NCI-H1436 treated with DMSO at 0.1 percent for 48 hours (cell line): ENCODE measurements at regions not wholly inside any gene's neighbourhood (a gene's known extent, or its start where the extent isn't known, plus 50 kb on each side); places are given as distances from the start of the nearest gene placed in this dataset.
"Not testable (repeated sequence)": the region's sequence is repeated elsewhere in the genome, so short reads cannot be mapped to it uniquely, and the experiment has no call there.

Source experiments
- DNase-seq: peaks from one replicate; lab custom pipeline; 2025; lab: John Stamatoyannopoulos, UW

DNA sequence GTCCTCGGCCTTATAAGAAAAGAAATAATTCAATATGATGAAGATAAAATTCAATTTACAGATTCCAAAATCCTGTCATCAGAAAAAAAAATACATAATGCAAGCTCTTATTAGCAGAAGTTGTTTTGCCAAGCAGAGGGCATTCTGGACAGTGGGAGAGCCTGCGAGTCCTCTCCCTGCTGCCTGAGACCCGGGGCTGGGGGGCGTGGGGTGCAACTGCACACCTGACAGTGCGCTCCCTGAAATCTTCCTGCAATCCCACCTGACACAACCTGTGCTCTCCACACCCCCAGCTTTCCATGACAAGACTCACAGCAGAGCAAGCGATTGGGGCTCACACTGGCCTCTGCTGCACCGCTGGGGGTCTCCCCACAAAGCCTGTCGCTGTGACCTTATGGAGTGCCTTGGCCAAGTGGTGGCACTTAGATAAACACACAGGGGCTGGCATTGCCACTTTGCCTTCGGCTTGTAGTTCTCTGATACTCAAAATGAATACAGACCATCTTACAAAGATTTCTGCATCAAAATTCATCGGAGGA is 130.3 kb upstream of the PDE10A start:
- no peak for DNase-seq

DNA sequence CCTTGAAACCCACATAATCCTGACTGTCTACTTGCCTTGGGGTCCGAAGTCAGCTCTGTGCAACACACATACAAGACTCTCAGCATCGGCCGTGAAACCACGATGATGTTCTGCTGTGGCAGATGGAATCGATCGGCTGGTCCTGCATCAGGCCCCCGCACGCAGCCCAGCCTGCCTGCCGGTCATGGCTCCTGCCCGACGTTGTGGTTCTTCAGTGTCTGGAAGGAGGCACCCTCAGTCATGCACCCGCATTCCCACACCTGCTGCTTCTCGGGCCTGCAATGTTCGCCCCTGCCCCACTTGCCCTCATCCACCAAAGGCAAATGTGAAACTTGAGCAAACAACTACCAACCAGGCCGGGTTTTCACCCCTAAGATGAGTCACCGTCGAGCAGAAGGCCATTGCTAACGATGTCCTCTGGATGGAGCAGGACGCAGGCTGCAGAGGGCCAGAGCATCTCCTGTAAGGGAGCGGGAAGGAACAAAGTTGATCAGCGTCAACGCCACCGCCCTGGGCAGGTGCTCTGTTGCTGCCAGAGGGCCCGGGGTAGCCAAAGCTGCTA is 128.9 kb upstream of the PDE10A start:
- no peak for DNase-seq

DNA sequence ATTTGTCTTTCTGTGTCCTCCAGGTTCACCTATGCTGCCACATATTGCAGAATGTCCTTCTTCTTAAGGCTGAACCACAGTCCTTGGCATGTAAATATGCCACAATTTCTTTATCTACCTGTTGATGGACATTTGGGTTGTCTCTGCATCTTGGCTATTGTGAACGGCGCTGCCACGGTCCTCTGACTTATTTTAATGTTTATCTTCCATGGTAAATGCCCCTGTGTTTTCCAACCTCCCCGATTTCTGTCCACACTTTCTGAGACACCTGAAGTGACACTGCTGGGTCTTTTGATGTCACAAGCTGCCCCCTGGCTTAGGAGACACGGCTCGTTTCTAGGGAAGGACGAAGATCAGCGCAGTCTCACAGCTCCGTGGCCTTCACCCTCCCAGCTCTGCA is 128.3 kb upstream of the PDE10A start:
- DNase-seq = no peak

DNA sequence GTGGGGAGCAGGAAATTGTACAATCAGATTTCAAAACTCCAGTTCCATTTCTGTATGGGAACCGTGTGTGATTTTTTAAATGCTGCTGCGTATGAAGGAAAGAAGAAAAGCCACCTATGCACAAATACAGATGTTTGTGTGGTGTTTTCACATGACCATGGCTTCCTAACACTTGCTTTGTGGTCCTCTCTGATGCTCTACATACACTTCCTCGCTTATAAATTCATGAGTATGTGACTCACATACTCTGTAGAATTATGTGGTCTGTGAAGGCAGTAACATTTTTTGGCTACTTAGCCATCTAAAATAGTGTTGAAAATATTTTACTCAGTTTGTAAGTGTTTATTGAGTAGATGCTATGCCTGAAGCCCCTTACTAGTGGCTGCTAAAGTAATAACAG is 119.8 kb upstream of the PDE10A start:
- no peak for DNase-seq

DNA sequence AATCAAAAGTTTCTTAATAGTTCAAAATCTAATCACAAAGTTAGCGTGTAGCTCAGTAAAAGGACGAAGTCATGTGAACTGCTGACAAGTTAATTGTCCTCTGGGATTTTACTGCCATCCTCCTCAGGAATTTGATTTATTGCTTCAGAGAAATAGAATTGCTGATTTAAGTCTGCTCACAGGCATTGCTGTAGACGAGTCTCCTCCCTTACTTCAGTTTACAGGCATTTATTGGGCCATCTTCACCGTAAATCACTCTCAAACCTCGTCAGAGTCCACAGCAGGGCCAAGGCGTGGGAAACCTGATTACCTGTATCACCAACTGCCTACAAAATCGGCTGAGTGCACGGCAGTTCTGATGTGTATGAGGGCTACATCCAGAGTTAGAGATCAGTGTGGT is 119.1 kb upstream of the PDE10A start:
- no peak for DNase-seq

DNA sequence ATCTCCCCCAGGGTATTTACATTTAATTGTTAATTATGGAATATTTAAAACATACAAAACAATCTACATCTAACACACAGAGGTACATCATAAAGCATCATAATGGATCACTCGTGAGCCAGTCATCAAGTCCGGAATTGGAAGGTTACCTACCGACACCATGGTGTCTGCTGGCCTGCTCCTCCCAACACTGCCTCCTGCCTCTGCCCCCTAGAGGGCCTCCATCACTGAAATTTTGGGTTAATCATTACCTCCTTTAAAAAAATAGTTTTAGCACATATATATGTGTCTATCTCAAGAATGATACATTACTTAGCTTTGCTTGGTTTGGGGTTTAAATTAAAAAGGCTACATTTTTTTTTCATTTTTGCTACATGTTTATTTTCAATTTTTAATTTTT is 114.6 kb upstream of the PDE10A start:
- DNase-seq = no peak

DNA sequence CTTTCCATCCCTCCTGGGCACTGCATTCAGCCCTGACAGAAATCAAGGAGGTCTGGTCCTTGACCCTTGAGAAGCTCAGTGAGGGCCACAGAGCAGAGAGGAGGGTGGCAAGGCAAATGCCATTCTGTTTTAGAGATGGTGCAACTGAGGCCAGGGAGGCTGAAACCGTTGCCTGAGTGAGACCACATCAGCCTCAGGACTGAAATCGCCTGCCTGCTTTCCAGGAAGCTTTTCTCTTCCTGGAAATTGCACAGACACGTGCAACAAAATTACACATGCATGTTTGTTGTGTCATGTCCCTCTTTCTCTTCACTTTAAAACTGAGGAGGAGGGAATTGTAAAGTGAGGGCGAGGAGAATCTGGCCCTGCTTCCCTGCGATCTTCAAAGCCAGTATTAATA is 113.7 kb upstream of the PDE10A start:
- no peak for DNase-seq

DNA sequence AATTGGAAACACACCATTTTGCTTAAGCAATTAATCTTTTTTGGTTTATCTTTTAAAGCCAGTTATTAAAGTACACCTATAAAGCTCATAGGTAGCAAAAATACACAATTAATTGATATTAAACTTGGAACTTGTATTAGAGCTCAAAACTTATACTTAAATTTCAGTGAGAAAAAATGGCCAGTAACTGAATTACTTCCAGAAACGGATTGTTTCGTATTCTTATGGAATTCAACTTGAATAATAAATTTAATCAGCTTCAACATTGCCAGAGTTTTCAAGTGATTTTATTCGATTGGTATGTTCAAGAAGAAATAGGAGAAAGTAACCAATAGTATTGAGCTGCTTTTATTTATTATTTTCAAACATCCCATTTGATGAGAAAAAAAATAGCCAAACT is 112.7 kb upstream of the PDE10A start:
- DNase-seq = no peak

DNA sequence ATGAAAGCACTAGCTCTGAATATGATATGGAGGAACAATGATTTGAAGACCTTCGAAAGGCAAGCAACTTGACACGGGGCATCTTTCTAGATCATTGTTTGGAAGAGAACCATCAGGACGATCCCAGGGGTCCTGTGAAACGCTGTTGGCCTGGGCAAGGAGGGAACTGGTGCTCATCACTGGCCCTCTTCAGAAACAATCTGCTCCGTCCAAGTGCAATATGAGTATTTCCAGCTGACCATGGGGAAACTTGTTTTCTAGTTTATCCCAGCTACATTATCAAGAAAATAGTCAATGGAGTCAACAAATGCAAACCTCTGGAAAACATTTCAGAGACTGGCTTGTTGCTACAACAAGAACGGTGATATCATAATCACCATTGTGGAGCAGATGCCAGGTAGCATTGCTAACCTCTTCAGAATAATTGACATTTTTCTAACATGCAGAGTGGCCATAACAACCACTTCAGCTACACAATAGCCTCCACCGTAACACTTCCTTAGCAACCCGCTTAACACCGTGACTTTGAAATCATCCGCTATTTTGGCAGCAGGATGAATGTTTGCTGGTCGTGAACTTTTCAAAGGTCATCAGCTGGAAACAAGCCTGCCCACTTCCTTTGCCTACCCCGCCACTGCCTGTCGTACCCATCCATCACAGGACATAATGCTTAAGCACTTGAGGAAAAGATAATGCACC is 112.0 kb upstream of the PDE10A start:
- no peak for DNase-seq

DNA sequence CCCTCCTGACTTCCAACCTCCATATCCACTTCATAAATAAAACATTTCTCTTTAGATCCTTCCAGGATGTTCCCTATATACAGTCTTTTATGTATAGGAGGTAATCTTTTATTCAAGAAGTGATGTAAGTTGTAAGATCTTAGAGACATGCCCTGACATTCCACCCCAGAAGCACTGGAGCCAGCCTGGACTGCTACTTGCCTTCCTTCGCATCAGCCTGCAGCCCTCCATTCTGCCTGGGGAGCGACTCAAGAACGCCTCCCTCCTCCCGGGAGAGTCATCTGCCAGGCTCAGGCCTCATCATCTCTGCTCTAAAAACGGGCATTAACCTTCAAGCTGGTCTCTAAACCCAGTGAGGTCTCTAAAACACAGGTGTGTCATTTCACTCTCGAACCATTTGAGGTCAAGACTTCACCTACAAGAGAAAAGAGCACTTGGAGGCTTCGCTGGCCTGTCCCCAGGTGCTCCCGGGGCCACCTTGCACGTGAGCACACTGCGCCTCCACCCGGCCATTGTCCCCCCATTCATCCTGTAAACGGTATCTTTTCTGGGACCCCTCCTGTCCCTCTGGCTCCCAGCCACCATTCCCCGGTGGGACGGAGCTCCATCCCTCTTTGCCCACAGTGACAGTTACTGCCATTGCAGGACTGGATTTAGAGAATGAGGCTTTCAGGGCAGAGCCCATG is 107.5 kb upstream of the PDE10A start:
- no peak for DNase-seq

DNA sequence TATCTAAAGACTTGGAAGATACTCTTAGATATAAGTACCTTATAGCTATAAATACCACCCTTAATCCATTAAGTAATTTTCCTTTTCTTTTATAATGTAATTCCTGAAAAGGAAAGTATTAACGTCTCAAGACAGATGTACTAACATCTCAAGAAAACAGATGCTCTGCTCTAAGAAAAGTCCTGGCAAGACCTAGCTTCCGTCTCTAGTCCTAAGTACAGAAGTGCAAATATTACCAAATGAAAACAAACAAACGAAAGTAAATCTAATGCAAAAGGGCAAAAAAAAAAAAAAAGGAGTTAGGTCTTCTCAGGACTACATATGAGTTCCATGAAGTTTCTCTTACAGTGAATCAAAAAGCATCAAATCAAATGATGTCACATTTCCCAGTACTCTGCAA is 106.8 kb upstream of the PDE10A start:
- DNase-seq = no peak

DNA sequence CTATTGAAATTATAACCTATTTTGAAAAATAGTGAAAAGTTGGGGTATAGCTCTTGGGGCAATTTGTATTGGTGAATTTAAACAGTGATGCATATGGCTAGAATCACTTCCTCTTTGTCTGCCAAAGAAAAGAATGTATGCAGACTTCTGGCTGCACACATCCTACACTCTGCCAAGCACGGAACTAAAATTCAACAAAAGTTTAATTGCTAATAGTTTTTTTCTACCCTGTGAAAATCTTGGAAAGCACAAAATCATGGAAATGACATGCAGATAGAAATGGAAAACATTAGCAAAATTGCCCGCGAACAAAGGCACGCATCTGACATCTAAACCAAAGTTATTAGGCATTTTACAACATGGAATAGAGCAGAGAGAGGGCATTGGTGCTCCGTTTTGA is 106.4 kb upstream of the PDE10A start:
- no peak for DNase-seq

DNA sequence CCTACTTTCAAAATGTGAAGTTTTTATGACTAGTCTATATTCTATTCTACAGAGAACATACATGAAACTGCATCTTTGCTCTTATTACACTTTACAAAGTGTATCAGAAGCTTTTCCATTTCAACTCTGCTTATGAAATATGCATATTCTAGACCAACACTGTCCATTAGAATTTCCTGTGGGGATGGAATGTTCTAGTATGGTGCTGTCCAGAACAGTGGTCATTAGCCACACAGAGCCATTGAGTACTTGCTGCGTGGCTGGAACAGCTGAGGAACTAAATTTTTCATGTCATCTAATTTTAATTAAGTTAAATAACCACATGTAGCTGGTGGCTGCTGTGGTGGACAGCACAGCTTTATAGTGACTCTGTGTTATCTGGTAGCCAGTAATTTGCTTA is 105.9 kb upstream of the PDE10A start:
- DNase-seq = no peak

DNA sequence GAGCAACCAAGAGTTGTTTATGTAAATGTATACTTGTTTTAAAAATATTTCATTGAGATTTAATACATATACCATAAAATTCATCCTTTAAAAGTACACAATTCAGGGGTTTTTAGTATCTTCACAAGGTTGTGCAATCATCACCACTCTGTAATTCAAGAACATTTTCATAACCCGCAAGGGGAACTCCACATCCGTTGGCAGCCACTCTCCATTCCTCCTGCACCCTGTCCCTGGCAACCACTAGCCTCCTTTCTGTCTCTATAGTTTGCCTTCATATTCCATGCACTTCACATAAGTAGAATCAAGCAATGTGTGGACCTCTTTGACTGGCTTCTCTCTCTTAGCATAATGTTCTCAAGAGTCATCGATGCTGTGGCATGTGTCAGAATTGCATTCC is 104.2 kb upstream of the PDE10A start:
- no peak for DNase-seq

DNA sequence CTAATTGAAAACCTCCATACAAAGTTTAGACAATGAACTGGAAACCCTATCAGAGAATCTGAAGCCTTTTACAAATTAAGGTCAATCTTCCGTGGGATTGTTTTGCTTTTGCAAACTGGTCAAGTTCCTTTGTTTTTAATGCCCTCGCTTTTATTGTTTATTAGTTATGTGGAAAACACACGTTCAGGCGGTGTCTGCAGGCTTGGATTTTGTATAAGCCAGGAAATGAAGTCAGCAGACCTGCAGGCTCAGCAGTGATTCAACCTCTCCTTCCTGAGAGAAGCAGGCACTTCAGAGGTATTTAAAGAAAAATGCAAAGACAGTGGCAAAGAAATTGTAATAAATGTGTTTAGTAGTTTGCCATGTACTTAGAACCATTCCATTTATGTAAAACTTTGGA is 103.4 kb upstream of the PDE10A start:
- DNase-seq = no peak

DNA sequence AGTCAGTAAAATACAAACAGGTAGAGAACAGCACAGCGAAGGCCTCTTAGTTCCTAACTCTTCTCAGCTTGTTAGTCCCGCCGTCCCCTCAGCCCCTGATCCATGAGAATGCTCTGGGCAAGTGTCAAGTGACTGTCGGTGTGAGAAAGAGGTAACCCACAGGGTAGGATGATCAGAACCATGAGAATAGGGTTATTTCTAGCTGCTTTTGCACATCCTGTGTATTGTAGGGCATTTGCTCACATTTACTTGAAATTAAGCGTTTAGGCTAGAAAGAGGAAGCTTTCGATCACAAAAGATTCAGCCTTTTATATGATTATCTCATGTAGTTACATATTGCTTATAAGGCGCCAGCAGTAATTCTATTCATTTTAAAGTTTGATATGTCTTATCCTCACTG is 103.0 kb upstream of the PDE10A start:
- DNase-seq = no peak

DNA sequence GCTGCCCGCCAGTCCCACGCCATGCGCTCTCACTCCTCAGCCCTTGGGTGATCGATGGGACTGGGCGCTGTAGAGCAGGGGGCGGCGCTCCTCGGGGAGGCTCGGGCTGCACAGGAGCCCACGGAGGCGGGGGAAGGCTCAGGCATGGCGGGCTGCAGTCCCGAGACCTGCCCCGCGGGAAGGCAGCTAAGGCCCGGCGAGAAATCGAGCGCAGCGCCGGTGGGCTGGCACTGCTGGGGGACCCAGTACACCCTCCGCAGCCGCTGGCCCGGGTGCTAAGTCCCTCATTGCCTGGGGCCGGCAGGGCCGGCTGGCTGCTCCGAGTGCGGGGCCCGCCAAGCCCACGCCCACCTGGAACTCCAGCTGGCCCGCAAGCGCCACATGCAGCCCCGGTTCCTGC is 102.2 kb upstream of the PDE10A start:
- DNase-seq = not testable (repeated sequence)

DNA sequence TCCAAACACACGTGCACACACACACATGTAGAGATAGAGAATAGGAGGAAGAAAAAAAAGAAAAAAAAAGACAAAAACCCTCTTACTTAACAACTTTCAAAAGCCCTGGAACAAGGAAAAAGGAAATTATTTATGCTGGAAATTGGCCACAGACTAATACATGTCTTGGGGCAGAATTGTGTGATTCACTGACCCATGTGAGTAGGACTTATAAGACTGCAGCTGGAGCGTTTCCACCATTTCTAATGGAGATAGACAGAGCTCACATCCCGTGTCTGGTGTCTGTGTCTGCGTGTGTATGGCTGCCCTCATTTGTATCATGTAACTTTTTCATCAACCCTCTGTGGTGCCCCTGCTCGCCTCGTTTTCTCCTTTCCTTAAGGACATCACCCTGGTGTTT is 99.8 kb upstream of the PDE10A start:
- no peak for DNase-seq

DNA sequence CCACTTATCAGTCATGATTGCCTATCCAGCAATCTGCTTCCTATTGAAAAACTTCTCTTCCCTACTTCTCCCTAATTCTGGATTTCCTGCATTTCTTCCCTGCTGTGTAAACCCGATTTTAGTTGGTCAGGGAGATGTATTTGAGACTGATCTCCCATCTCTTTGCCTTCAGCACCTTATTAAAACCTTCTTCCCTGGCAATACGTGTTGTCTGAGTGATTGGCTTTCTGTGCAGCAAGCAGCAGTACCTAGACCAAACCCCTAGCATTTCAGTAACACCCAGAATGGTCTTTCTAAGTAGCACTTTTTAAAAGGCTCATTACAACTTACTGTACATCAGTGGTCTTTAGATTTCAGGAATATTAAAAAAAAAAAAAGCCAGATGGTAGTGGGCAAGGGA is 99.1 kb upstream of the PDE10A start:
- no peak for DNase-seq

DNA sequence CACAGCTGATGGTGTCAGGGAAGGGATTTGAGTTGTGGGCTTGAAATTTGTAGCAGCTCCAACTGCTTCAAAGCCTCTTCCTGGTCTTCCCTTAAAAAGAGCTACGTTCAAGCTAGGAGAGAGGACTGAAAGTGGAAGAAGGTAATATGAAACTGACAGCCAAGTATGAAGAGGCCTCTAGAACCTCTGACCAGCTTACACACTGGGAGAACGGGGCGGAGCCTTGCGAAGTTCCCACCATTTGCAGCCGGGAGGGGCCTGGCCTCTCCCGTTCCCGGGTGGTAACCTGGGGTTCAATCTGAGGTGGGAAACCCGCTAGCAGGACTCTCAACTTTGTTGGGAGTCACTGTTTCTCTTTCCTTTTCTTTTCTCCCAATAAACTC is 97.8 kb upstream of the PDE10A start:
- no peak for DNase-seq

DNA sequence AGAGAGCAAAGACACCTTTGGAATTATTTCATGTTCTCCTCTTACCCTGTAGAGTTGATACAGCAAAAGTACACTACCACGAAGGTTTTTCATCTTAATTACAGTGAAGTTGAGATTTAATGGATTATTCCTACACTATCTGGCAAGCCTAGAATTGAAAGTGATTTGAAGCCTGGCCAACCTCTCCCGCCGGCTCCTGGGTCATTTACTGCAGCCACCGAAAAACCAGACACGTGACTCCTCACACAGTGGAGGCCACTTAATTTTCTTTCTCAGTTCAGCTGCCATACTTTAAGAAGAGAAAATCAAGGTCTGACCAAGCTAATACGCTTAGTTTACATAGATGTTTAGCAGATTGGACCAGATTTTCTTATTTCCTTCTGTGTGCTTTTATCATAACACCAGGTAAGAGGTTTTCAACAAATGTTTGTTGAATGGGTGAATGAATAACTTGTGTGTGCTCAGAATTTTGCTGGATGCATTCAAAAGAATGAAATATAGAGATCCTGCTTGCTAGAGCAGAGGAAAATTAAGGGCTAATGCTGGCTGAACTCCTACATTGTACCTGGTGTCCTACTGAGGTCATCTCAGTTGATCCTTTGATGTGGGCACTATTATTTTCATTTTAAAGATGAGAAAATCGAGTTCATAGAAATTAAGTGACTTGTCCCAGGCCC is 97.2 kb upstream of the PDE10A start:
- DNase-seq = no peak

DNA sequence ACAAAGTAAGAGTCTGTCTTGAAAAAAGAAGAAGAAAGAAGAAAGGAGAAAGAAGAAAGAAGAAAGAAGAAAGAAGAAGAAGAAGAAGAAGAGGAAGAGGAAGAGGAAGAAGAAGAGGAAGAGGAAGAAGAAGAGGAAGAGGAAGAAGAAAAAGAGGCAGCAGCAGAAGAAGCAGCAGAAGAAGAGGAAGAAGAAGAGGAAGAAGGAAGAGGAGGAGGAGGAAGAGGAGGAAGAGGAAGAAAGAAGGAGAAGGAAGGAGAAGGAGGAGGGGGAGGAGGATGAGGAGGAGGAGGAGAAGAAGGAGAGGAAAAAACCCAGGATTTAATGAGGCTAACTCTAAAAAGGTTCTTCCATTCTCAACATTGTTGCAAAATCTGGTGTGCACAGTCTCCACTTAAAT is 95.4 kb upstream of the PDE10A start:
- no peak for DNase-seq

DNA sequence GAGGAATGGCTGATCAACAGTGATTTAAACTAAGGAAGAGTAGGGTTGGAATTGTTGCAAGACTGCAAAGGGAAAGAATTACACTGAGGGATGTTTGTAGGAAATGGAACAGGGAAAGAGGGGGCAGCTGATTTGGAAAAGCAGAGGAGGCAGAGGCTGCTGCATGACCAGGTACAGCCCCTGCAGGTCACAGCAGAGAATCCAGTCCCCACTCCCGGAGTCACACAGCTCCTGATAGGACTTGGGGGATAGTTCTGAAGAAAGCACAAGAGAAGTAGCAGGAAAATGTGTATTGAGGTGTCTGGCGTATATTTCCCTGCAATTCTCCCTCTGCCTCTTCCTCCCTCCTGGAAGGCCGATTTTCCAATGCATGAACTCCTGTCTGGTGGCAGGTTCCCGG is 92.5 kb upstream of the PDE10A start:
- no peak for DNase-seq
